H1 (cell line): ENCODE measurements at regions not wholly inside any gene's neighbourhood (a gene's known extent, or its start where the extent isn't known, plus 50 kb on each side); places are given as distances from the start of the nearest gene placed in this dataset.

Source experiments
- CTCF ChIA-PET: fragments of 300-600 bp; sonication (Branson Sonifier 250); formaldehyde crosslinking; loops from one replicate; lab custom pipeline; 2021; ENCODE audit not compliant: partially characterized antibody; lab: Charles Lee
- POLR2A ChIA-PET: fragments of 300-600 bp; sonication (Branson Sonifier 250); formaldehyde crosslinking; loops from one replicate; lab custom pipeline; 2021; ENCODE audit warnings: inconsistent platforms; ENCODE audit not compliant: partially characterized antibody; lab: Charles Lee
- DNase-seq, 2 experiments: peaks; one replicate each; pipeline versions ENCODE4 v3.0.0 to v3.0.0-alpha.2; 2010 to 2022; ENCODE audit warnings: low spot score in 2 of 2, low read depth in 1 of 2, mixed read lengths in 1 of 2
- FAIRE-seq: peaks from 2 replicates; lab custom pipeline; 2011; peaks lifted over from hg19 to GRCh38; lab: Jason Lieb, UNC
- H2AFZ ChIP-seq: 2 replicates; pipeline ENCODE4 v1.8.1; 2012; ENCODE audit warnings: low read length, inconsistent platforms
- H2AK5ac ChIP-seq: 2 replicates; pipeline ENCODE4 v1.6.1; 2013; ENCODE audit warnings: low read depth, low read length
- H2BK120ac ChIP-seq: replicated peaks from 2 replicates; pipeline ENCODE3; 2013; ENCODE audit warnings: low read depth, low read length, inconsistent platforms
- H2BK12ac ChIP-seq: 2 replicates; pipeline ENCODE4 v1.6.1; 2013; ENCODE audit warnings: low read depth, low read length
- H2BK15ac ChIP-seq: 2 replicates; pipeline ENCODE4 v1.6.1; 2013; ENCODE audit warnings: low read length
- H2BK20ac ChIP-seq: 2 replicates; pipeline ENCODE4 v1.6.1; 2013; ENCODE audit warnings: low read length
- H2BK5ac ChIP-seq: 2 replicates; pipeline ENCODE4 v1.6.1; 2013; ENCODE audit warnings: low read depth, low read length
- H3K14ac ChIP-seq: 2 replicates; pipeline ENCODE4 v1.6.1; 2013; ENCODE audit warnings: inconsistent platforms; ENCODE audit not compliant: insufficient read length
- H3K18ac ChIP-seq: 2 replicates; pipeline ENCODE4 v1.6.1; 2013; ENCODE audit warnings: low read length; ENCODE audit errors: extremely low read depth
- H3K23ac ChIP-seq: 2 replicates; pipeline ENCODE4 v1.6.1; 2013; ENCODE audit warnings: inconsistent platforms; ENCODE audit not compliant: insufficient read length
- H3K23me2 ChIP-seq: 2 replicates; pipeline ENCODE4 v1.6.1; 2013; ENCODE audit warnings: low read depth, low read length
- H3K27ac ChIP-seq: 2 replicates; pipeline ENCODE4 v1.6.1; 2011; ENCODE audit warnings: low read depth, low read length, inconsistent platforms
- H3K27me3 ChIP-seq, 4 experiments: replicated peaks in 1 of 4; 1 replicate in 1 of 4; 2 replicates in 3 of 4; pipeline versions ENCODE4 v1.6.1 to v1.8.1; 2011 to 2013; ENCODE audit warnings: low read length in 3 of 4, mild to moderate bottlenecking in 3 of 4, inconsistent platforms in 2 of 4, mixed read lengths in 2 of 4, moderate library complexity in 1 of 4; ENCODE audit not compliant: control insufficient read depth in 3 of 4, insufficient read depth in 3 of 4; ENCODE audit errors: extremely low read depth in 1 of 4
- H3K36me3 ChIP-seq, 4 experiments: 2 replicates each; pipeline versions ENCODE4 v1.6.1 to v1.8.1; 2011 to 2013; ENCODE audit warnings: mild to moderate bottlenecking in 4 of 4, low read length in 3 of 4, moderate library complexity in 2 of 4, control low read depth in 1 of 4, inconsistent platforms in 1 of 4; ENCODE audit not compliant: insufficient read depth in 4 of 4, control insufficient read depth in 2 of 4
- H3K4ac ChIP-seq: replicated peaks from 2 replicates; pipeline ENCODE3; 2013; ENCODE audit warnings: low read length, low read depth, mixed read lengths, inconsistent platforms; ENCODE audit not compliant: insufficient read length
- H3K4me1 ChIP-seq, 4 experiments: replicated peaks in 1 of 4; 1 replicate in 1 of 4; 2 replicates in 3 of 4; pipeline versions ENCODE4 v1.6.1 to v1.8.1; 2011 to 2013; ENCODE audit warnings: low read length in 3 of 4, inconsistent platforms in 2 of 4, mixed read lengths in 1 of 4; ENCODE audit not compliant: insufficient read depth in 4 of 4, control insufficient read depth in 3 of 4
- H3K4me2 ChIP-seq, 2 experiments: 2 replicates each; pipeline versions ENCODE4 v1.6.1 to v1.8.1; 2011 to 2013; ENCODE audit warnings: low read depth in 2 of 2, low read length in 2 of 2, control low read depth in 1 of 2, inconsistent platforms in 1 of 2, mild to moderate bottlenecking in 1 of 2; ENCODE audit not compliant: insufficient read depth in 1 of 2
- H3K4me3 ChIP-seq, 4 experiments: fragments of 200-600, 300-600 bp in 1 of 4; sonication (generic), shearing (Covaris generic), sonication (Bioruptor Twin) in 1 of 4; 2 replicates each; pipeline versions ENCODE4 v1.5.1 to v1.8.1; 2011 to 2016; ENCODE audit warnings: low read length in 4 of 4, low read depth in 3 of 4, control low read depth in 2 of 4, inconsistent platforms in 2 of 4, mild to moderate bottlenecking in 2 of 4, mixed read lengths in 1 of 4, moderate library complexity in 1 of 4; ENCODE audit not compliant: insufficient read depth in 2 of 4; ENCODE audit errors: extremely low read depth in 1 of 4
- H3K56ac ChIP-seq: replicated peaks from 2 replicates; pipeline ENCODE3; 2013; ENCODE audit warnings: low read depth, mild to moderate bottlenecking, mixed read lengths, low read length, inconsistent platforms; ENCODE audit not compliant: insufficient read length
- H3K79me1 ChIP-seq: 2 replicates; pipeline ENCODE4 v1.6.1; 2013; ENCODE audit warnings: low read depth, low read length, control low read depth
- H3K79me2 ChIP-seq, 2 experiments: 2 replicates each; pipeline versions ENCODE4 v1.6.1 to v1.8.1; 2012 to 2013; ENCODE audit warnings: low read length in 2 of 2, mild to moderate bottlenecking in 2 of 2, inconsistent platforms in 1 of 2; ENCODE audit not compliant: insufficient read depth in 2 of 2, control insufficient read depth in 1 of 2
- H3K9ac ChIP-seq, 4 experiments: replicated peaks in 1 of 4; 1 replicate in 1 of 4; 2 replicates in 3 of 4; pipeline versions ENCODE4 v1.6.1 to v1.8.1; 2011 to 2013; ENCODE audit warnings: low read depth in 3 of 4, low read length in 3 of 4, control low read depth in 2 of 4, mild to moderate bottlenecking in 2 of 4, moderate library complexity in 2 of 4, inconsistent platforms in 1 of 4; ENCODE audit errors: extremely low read depth in 1 of 4
- H3K9me3 ChIP-seq, 2 experiments: 2 replicates each; pipeline versions ENCODE4 v1.6.1 to v1.8.1; 2012 to 2013; ENCODE audit warnings: mild to moderate bottlenecking in 2 of 2, moderate library complexity in 2 of 2, control low read depth in 1 of 2, inconsistent platforms in 1 of 2, low read depth in 1 of 2, low read length in 1 of 2, mixed read lengths in 1 of 2; ENCODE audit not compliant: insufficient read depth in 2 of 2
- H4K20me1 ChIP-seq, 2 experiments: replicated peaks in 1 of 2; 2 replicates each; pipeline versions ENCODE3 to v1.8.1; 2011 to 2013; ENCODE audit warnings: inconsistent platforms in 2 of 2, low read length in 2 of 2, mild to moderate bottlenecking in 1 of 2; ENCODE audit not compliant: insufficient read depth in 2 of 2, control insufficient read depth in 1 of 2
- H4K5ac ChIP-seq: 2 replicates; pipeline ENCODE4 v1.6.1; 2013; ENCODE audit warnings: low read length, low read depth, mixed read lengths, inconsistent platforms; ENCODE audit not compliant: insufficient read length
- H4K8ac ChIP-seq: 2 replicates; pipeline ENCODE4 v1.8.0; 2013; ENCODE audit warnings: mild to moderate bottlenecking, moderate library complexity, low read length, inconsistent platforms; ENCODE audit not compliant: insufficient read depth; ENCODE audit errors: extremely low read depth
- H4K91ac ChIP-seq: replicated peaks from 2 replicates; pipeline ENCODE3; 2013; ENCODE audit warnings: low read length, mixed read lengths, inconsistent platforms; ENCODE audit not compliant: insufficient read length
- CBX8 ChIP-seq: fragments of 300-800, 300-1000 bp; sonication (generic); IDR thresholded peaks from 2 replicates; pipeline ENCODE4 v1.7.1; 2016; ENCODE audit warnings: low read depth, low read length, borderline replicate concordance
- CREB1 ChIP-seq: IDR thresholded peaks from 2 replicates; pipeline ENCODE4 v1.6.1; 2012; ENCODE audit warnings: inconsistent platforms
- EP300 ChIP-seq, 2 experiments: IDR thresholded peaks; 1 replicate in 1 of 2; 2 replicates in 1 of 2; pipeline ENCODE4 v1.6.1; 2011 to 2012; ENCODE audit warnings: low read depth in 2 of 2, low read length in 2 of 2, mild to moderate bottlenecking in 2 of 2, borderline replicate concordance in 1 of 2, inconsistent platforms in 1 of 2, moderate library complexity in 1 of 2
- JUND ChIP-seq: IDR thresholded peaks from 2 replicates; pipeline ENCODE4 v1.6.1; 2011; ENCODE audit warnings: mild to moderate bottlenecking, improper control_type of control experiment, low read length
- KDM4A ChIP-seq: IDR thresholded peaks from one replicate; pipeline ENCODE4 v1.7.1; 2012; ENCODE audit warnings: low read depth, mild to moderate bottlenecking, moderate library complexity, low read length, inconsistent platforms; ENCODE audit not compliant: severe bottlenecking
- SRF ChIP-seq: IDR thresholded peaks from 2 replicates; pipeline ENCODE4 v1.6.1; 2011; ENCODE audit warnings: mild to moderate bottlenecking, low read depth, low read length, moderate library complexity
- TBP ChIP-seq: IDR thresholded peaks from 2 replicates; pipeline ENCODE4 v1.6.1; 2011; ENCODE audit warnings: low read depth, low read length, improper control_type of control experiment
- ZNF274 ChIP-seq: IDR thresholded peaks from 2 replicates; pipeline ENCODE4 v1.7.0; 2012; ENCODE audit warnings: low read length, borderline replicate concordance; ENCODE audit errors: extremely low read depth
- WGBS, 2 experiments: shearing (Covaris generic) in 1 of 2; methylation state at CpG; one replicate each; pipeline versions ENCODE4 v1.1.6 to v1.1.7; 2013 to 2015; ENCODE audit warnings: low lambda C conversion rate in 2 of 2, mixed read lengths in 2 of 2, inconsistent platforms in 1 of 2, low coverage in 1 of 2, missing lambda C conversion rate in 1 of 2; ENCODE audit not compliant: insufficient replicate concordance in 2 of 2, insufficient coverage in 1 of 2, insufficient read length in 1 of 2; ENCODE audit errors: extremely low coverage in 1 of 2, missing lambda C conversion rate in 1 of 2; 5-methylcytosine and 5-hydroxymethylcytosine counted together
- TF ChIP-seq, protein P1 (sequence below): IDR thresholded peaks from 2 replicates; pipeline ENCODE4 v1.6.1; 2011; ENCODE audit warnings: low read depth, mild to moderate bottlenecking, low read length; ENCODE audit not compliant: insufficient read depth
- TF ChIP-seq, protein P2 (sequence below), 3 experiments: IDR thresholded peaks; 1 replicate in 2 of 3; 2 replicates in 1 of 3; pipeline versions ENCODE4 v1.5.1 to v1.6.1; 2011; ENCODE audit warnings: low read length in 3 of 3, mild to moderate bottlenecking in 3 of 3, inconsistent platforms in 2 of 3, low read depth in 1 of 3, moderate library complexity in 1 of 3; ENCODE audit not compliant: insufficient read depth in 1 of 3; ENCODE audit errors: control extremely low read depth in 1 of 3

- Histone ChIP-seq H3K79me1 (no peaks in the 10 kb centered on the region), H3K79me2 (no peaks in the 10 kb centered on the region), H4K91ac (no peak overlapping the region), H3K14ac (no peak overlapping the region), H2BK15ac (no peak overlapping the region), H3K27me3 (no peaks in the 10 kb centered on the region), H3K4me1 (no peaks in the 10 kb centered on the region), H3K9me3 (no peaks in the 10 kb centered on the region), H3K36me3 (no peaks in the 10 kb centered on the region), H3K56ac (no peak overlapping the region), H3K4me2 (no peak overlapping the region), H3K23me2 (no peaks in the 10 kb centered on the region), H3K9ac (no peak overlapping the region), H2AFZ (peak overlapping the region; percentile 92), H2BK20ac (no peak overlapping the region), H3K4me3 (no peak overlapping the region), H3K23ac (no peak overlapping the region), H2AK5ac (no peak overlapping the region), H2BK120ac (no peak overlapping the region), H3K4ac (no peak overlapping the region), H4K20me1 (no peaks in the 10 kb centered on the region), H4K5ac (no peak overlapping the region), H3K27ac (no peak overlapping the region), H3K18ac (no peak overlapping the region), H2BK12ac (no peak overlapping the region), H2BK5ac (no peak overlapping the region), H4K8ac (no peak overlapping the region)
- DNase-seq: no peak
- CTCF ChIA-PET: interaction anchor here (0.6 kb wide), 1 partner anchor 609 kb away, joined by 3 read pairs; no protein-coding TSS in a partner anchor
- TF ChIP-seq CBX8 (no peak), ZNF274 (no peak), SRF (no peak), EP300 (IDR thresholded peaks at IDR 0.05; ENCODE audit: borderline replicate concordance in 1 of 2, low read depth in 2 of 2, low read length in 2 of 2) (no peak), JUND (no peak), CREB1 (no peak), TBP (no peak), KDM4A (no peak)
- TF ChIP-seq, protein P1, sequence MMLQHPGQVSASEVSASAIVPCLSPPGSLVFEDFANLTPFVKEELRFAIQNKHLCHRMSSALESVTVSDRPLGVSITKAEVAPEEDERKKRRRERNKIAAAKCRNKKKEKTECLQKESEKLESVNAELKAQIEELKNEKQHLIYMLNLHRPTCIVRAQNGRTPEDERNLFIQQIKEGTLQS: no peak
- TF ChIP-seq, protein P2, sequence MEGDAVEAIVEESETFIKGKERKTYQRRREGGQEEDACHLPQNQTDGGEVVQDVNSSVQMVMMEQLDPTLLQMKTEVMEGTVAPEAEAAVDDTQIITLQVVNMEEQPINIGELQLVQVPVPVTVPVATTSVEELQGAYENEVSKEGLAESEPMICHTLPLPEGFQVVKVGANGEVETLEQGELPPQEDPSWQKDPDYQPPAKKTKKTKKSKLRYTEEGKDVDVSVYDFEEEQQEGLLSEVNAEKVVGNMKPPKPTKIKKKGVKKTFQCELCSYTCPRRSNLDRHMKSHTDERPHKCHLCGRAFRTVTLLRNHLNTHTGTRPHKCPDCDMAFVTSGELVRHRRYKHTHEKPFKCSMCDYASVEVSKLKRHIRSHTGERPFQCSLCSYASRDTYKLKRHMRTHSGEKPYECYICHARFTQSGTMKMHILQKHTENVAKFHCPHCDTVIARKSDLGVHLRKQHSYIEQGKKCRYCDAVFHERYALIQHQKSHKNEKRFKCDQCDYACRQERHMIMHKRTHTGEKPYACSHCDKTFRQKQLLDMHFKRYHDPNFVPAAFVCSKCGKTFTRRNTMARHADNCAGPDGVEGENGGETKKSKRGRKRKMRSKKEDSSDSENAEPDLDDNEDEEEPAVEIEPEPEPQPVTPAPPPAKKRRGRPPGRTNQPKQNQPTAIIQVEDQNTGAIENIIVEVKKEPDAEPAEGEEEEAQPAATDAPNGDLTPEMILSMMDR (IDR thresholded peaks at IDR 0.05; ENCODE audit: control extremely low read depth in 1 of 3, insufficient read depth in 1 of 3, low read depth in 1 of 3, low read length in 3 of 3): no peak
- 95% methylated on average over 3 of the region's 3 CpGs; no CpG with 5 or more reads in 1 of the 2 experiments for WGBS, 2 experiments
- no peak for FAIRE-seq
- POLR2A ChIA-PET: no interaction called here
These were observed 1052.3 kb upstream of the PHF14 start for GRCh38 chr7:9921326-9921725.
